HG03442 (cell line): ENCODE measurements at regions not wholly inside any gene's neighbourhood (a gene's known extent, or its start where the extent isn't known, plus 50 kb on each side); places are given as distances from the start of the nearest gene placed in this dataset.

Experiments
- ATAC-seq: cut with Tn5 transposase; IDR thresholded peaks from one replicate; pipeline ENCODE4 v1.9.1; 2021; ENCODE audit warnings: mild to moderate bottlenecking, moderate library complexity; ENCODE audit not compliant: unreplicated experiment

DNA sequence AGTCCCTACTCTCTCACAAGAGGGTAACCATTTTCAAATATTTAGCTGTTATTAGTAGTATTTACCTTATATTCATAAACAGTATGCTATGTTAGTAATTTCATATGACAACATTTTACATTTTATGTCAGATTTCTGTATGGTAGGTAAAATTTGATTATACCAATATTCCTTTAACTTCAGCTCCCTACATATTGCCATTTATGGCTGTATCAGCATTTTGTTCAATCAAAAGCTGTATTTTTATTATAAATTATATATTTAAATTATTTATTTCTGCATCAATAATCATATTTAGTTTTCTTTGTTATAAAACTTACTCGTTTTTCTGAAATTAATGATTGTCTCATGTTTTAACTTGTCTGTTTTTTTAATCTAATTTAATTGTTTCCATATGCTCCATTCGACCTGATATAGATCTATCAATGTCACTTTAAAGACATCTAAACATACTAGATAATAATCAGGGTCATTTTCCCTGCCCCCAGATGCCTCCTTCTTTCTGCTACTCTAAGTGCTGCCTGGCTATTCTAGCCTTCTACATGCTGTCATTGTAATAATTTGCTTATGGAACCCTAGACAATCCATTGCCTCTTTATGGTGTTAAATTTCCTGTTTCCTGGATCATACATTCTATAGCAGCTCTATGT, 1976.7 kb upstream of the ADGRL3 start:
- ATAC-seq: no peak

DNA sequence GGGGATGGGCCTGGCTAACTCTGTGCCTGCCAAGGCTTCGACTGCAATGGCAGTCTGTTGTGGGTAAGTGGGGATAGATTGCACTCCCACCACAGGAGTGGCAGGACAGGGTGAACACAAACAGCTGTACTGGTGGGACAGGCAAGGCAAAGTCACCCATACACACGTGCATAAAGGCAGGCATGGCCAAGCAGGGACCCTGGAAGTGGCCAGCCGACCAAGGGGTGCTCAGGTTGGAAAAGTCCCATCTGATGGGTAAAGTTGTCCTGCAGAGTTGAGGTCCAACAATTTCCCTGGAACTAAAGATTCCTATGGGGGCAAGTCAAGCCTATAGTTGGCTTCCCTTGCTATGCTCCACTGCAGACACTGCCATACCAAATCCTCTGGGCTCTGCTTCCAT, 1961.9 kb upstream of the ADGRL3 start:
- ATAC-seq: no peak

DNA sequence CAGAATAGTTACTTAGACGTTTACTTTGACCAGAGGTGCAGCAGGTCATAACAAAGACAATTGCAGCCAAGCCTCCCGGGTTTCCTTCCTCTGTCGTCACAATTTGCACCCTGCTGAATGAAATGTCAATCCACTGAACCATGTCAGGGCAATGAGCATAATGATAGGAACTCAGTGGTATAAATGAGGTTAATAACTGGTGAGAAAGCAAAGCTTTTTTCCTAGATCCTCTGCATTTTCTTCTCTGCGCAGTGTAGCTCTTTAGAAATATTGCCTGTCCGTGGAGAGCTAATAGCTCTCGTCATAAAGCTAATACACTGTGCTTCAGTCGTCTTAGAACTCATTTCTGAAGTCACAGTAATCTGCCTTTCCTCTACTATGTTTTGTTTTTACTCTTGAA, 1960.1 kb upstream of the ADGRL3 start:
- ATAC-seq: no peak

DNA sequence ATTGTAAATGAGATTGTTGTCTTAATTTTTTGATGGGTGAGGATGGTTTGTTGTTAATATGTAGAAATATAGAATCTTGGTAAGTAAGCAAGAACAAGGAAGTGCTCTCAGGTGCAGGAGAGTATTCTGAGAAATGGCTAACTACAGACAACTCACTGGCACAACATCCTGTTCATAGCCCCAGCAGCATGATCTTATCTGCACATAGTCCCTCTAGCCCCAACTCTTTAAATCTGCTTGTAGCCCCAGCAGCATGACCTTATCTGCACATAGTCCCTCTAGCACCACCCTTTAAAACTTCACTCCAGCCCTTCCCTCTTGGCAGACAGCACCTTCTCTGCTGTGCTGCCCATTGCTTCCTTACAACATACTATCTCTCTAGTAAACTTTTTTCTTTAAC, 1957.1 kb upstream of the ADGRL3 start:
- ATAC-seq: no peak

DNA sequence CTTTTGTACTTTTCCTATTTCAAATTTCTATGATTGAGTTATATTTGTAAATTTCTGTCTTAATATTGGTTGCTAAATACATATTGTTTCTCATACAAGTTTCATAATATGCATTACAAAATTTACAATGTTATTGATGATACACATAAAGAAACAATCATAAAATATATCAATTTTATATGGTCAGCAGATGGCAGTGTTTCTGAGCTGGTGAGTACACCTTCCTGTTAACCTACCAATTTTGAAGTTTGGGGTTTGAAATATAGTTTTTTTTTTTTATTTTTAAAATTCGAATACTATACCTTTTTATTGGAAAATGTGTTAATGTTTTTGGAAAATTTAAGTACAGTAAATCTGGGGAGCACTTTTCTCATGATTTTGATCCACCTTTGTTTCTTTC, 1953.1 kb upstream of the ADGRL3 start:
- no peak for ATAC-seq

DNA sequence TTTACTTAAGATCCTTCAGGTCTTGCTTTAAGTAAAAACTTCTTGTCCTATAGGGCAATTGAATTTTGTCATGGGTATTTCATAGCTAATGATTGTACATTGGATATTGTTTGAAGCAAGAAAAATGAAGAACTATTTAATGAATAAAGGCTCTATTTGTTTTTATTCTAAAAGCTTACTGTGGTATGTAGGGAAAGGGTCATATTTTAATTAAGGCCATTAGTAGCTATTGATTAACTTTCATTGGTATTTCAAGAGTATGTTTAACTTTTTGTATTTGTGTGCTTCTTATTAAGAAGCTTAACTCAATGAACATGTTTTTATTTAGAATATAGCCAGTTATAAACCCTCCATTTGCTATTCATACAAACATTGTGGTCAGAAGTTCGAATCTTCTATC, 1951.8 kb upstream of the ADGRL3 start:
- ATAC-seq: no peak

DNA sequence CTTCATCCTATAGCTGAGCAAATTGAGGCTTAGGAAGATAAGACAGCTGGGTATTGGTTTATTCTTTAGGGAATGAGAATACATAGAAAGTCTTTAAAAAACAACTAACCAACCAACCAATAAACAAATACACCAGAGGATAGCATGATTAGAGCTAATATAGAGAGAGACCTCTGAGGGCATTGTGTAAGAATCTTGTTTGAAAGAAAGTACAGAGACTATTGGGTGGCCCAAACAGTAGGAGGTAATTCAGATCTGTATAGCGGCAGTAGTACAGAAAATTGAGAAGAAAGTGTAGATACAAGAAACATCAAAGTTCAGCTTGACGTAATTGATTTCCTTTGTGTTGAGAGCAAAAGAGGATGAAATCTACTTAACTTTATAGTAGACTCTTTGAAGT, 1951.0 kb upstream of the ADGRL3 start:
- no peak for ATAC-seq

DNA sequence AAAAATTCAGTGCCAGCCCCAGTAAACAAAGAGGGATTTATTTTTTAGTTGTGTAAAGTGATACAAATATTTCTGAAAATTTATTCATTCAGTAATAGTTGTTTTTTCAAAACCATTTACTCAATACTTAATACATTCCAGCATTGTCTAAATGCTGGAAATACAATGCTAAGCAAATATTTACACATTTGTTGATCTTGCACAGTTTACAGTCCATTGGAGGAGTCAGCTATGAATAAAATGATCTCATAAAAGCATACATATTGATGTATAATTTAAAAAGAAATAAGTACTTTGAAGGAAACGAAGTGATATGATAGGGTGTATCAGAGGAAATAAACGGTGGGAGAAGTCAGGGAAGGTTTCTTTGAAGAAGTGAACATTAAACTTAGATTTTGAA, 1942.1 kb upstream of the ADGRL3 start:
- ATAC-seq: no peak

DNA sequence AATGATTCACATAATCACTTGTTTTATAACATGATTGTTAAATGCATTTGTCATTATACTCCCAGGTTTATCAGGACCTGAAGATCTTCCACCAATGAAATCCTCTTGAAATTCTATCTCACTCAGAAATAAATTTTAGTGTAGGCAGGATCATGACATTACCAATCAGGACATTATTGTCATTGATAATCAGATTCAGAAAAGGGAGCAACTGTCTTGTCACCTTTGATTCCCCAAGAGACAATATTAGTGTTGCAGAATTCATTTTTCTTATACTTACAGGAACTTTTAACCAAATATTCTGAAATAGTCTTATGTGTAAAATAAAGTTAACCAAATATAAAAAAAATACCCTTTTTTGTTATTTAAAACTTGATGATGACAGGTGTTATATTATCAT, 1892.5 kb upstream of the ADGRL3 start:
- ATAC-seq: no peak

DNA sequence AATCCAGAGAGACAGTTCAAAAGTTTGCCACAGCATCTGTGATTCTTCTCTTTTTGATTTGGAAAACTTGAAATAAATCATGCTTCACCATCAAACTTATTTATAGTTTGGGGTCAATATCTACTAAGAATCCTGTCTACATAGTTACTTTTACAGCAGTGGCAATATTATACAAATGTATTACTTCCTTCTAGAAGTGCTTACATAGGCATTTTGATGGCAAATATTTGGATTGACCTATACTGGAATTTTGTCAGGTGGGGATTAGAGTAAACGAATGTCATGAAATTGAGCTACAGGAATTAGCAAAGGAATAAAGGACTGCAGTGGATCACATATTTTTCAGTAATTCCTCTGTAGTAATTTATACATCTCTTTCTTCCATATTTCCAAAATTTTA, 1885.5 kb upstream of the ADGRL3 start:
- ATAC-seq: no peak

DNA sequence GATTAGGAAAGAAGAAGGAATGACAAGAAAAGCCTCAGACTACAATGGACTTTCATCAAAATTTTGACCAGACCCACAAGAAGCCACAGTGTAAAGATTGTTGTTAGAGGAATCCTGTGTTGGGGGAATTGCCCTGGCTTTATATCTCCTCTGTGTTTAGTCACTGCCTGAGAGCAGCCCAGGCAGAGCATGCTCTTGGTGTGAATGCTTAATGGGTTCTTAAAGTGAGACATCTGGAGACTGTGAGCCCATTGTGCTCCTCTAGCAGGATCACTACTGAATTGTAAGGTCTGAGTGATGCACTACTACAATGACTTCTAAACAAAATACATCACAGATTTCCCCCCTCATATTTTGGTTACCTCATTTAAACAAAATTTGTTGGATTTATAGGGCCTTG, 1860.5 kb upstream of the ADGRL3 start:
- no peak for ATAC-seq

DNA sequence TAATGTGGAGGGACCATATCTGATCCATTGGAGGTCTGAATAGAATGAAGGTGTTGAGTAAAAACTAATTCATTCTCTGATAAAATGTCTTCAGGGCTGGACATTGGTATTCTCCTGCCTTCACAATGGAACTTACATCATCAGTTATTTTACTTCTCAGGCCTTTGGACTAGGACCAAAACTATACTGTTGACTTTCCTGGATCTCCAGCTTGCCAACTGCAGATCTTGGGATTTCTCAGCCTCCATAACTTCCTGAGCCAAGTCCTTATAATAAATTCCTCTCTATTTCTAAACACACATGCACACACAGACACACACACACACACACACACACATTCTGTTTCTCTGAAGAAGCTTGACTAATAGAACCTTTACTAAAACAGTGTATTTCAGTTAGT, 1858.6 kb upstream of the ADGRL3 start:
- ATAC-seq: no peak

DNA sequence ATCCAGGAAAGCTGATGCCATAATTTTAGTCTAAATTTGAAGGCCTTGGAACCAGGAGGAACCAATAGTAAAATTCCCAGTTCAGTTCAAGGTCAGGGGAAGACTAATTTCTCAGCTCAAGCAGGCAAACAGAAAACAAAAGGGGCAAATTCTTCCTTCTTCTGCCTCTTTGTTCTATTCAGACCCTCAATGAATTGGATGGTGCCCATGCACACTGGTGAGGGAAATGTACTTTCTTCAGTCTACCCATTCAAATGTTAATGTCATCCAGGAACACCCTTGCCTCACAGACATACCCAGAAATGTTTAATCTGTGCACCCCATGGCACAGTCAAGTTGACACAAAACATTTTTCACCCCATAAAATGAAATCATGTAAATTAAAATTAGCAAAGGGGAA, 1851.2 kb upstream of the ADGRL3 start:
- ATAC-seq: no peak

DNA sequence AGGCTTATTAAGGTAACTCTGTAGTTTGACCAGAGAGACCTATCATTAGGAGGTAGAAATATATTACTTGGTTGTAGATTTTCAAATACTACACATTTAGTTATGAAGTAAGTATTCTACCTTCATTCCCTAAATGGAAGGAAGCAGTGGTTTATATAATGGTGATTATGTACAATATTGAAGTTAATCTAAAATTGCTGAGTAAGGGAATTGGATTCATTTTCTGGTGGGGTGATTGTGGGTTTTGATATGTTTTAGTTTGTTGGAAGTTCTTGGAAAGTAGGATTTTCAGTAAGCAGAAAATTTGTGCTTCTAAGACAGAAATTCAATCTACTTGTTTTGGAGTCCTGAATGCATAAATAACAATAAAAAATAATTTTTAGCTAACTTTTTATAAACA, 1830.9 kb upstream of the ADGRL3 start:
- no peak for ATAC-seq

DNA sequence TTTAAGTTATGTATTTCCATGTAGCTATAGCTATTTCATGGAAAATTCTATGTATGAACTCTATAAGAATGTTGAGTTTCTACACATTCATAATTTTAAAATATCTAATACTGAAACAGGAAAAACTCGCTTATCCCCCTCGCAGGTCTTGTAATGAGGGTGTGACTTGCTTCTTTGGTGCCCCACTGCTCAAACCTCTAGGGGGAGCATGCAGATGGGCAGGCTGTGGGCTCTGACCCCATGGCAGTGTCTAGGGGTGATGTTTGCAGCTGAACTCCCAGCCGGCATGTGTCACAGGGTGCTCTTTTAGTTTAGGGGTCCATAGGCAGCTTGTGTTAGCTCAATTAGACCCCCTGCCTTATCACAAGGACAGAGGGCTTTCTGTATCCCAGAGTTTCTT, 1825.7 kb upstream of the ADGRL3 start:
- no peak for ATAC-seq

DNA sequence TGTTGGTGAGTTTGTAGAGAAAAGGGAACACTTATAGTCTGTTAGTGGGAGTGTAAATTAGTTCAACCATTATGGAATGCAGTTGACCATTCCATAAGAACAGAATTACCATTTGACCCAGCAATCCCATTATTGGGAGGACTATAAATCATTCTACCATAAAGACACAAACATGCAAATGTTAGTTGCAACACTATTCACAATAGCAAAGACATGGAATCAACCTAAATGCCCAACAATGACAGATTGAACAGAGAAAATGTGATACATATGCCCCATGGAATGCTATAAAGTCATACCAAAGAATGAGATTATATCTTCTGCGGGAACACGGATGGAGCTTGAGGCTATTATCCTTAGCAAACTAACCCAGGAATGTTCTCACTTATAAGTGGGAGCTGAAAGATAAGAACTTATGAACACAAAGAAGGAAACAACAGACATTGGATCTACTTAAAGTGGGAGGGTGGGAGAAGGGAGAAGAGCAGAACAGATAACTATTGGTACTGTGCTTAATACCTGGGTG, 1819.2 kb upstream of the ADGRL3 start:
- ATAC-seq: no peak

DNA sequence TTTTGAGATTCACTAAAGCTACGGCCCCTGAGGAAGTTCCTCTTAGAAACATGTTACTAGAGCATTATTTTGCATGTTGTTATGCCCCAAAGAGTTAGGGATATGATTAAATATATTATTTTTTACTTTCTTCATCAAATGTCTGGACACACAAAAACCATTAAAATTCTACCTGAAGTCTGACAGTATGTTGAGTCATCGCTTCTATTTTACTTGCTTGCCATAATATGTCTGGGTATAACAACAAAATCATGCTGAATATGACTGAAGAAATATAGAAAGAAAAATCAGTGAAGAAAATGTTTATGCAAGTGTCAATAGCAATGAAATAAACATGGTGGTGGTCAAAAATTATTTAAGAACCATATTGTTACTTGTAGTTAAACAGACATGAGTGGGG, 1818.5 kb upstream of the ADGRL3 start:
- ATAC-seq: no peak

DNA sequence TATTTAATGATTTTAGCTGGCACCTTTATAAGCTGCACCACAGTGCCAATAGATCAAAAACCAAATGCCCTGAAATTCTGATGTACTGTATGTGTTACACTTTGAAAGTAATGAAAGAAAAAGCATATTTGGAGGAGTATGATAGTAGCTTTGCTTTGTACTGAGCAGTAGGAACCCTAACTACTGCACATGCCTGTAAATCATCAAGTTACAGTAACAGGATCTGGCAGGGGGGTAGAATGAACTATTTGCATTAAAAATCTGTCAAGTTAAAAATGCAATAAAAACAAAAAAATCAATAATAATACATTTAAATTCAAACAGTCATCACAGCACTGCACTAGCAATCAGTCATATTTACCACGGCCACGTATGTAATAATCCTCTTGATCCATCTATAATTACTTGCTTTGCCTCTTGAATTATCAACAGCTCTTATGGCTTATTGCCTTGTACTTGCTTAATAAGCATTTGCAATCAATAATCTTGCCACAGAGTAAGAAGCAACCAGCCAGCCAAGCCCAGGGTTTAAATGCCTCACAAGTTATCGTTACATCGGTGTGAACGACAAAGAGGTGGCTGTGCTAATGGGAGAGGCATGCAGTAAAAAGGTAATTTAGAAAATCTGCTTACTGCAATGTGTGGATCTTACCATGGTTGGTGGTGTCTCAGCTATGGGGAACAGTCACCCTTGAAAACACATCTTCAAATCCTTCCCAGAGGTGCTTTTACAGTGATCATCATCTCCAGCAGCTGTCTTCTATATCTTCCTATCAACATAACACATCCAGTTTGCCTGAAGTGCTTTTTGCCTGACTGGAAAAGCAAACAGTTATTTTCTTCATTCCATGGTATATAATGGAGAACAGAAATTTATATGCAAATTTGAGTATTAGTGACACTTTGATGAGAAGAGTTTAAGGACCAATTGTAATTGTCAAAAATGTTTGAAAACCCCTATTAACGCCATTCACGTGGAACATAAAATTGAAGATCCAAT, 1812.1 kb upstream of the ADGRL3 start:
- no peak for ATAC-seq

DNA sequence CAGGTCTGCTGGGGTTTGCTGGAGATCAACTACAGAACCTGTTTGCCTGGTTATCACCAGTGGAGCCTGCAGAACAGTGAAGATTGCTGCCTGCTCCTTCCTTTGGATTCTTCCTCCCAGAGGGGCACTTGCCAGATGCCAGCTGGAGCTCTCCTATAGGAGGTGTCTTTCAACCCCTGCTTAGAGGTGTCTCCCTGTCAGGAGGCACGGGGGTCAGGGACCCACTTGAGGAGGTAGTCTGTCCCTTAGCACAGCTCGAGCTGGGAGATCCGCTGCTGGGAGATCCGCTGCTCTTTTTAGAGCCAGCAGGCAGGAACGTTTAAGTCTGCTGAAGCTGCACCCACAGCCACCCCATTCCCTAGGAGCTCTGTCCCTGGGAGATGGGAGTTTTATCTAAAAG, 1806.3 kb upstream of the ADGRL3 start:
- no peak for ATAC-seq

DNA sequence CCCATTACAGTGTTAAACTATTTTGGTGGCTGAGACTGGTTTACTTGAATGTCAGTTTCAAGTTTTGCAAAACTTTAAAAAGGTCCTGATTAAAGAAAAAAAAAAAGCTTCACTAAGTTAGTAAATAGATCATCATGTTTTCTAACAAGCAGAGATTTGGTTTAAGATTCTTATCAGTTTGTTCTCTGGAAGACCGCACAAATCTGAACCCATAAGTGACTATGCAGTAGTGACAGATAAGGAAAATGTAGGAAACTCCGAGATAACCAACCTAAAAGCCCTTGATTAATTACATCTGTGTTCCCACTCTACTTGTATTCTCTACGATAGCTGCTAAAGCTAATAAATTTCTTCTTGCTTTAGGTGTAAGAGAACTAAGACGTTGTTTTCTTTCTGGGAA, 1799.8 kb upstream of the ADGRL3 start:
- ATAC-seq: no peak

DNA sequence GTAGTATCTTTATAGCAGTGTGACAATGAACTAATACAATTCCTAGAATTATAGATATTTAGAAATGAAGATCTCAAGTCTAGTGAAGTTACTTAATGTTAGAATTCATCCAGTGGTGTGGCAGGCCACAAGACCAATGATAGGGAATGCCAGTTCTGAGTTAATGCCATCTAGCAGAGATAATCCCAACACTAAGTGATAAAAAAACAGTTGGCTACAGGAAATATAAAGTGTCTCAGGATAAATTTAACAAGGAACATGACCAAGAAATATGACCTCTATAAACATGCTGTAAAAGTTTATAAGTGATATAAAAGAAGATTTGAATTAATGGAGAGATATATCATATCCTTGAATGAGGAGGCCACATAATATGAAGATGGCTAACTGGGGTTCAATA, 1790.5 kb upstream of the ADGRL3 start:
- ATAC-seq: no peak

DNA sequence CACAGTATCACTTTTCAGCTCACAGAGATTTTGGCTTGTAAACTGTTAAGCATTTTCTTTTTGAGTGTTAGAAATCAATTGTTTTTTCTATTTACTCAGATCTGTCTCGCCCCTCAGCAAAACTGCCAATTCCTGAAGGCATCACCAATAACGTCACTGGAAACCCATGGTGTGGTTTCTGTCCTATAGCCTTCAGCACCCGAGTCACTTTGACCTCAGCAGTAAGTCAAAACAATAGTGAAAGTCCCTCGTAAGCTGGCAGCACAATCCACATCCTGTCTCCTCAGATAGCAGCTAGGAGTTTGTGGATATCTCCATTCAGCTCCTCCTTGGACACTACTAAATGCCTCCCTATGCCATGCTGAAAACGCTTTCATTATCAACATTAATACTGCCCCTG, 1787.4 kb upstream of the ADGRL3 start:
- ATAC-seq: no peak
